LNCaP clone FGC (cell line): ENCODE measurements at regions not wholly inside any gene's neighbourhood (a gene's known extent, or its start where the extent isn't known, plus 50 kb on each side); places are given as distances from the start of the nearest gene placed in this dataset.

Source experiments
- DNase-seq: peaks from one replicate; pipeline ENCODE4 v3.0.0-alpha.2; 2011; ENCODE audit warnings: low read depth
- H3K4me3 ChIP-seq: 2 replicates; pipeline ENCODE4 v1.5.1; 2011; ENCODE audit warnings: mild to moderate bottlenecking, low read depth, low read length, control low read depth
- CTCF ChIP-seq: IDR thresholded peaks from 2 replicates; pipeline ENCODE4 v1.5.1; 2012; ENCODE audit warnings: mild to moderate bottlenecking; ENCODE audit not compliant: control insufficient read depth, insufficient read depth; ENCODE audit errors: extremely low read depth

GRCh38 chr17:33933576-33933975 lies 321.5 kb upstream of the CCL2 start:
- H3K4me3 ChIP-seq, result no peak overlapping the region
- no peak for DNase-seq
- TF ChIP-seq CTCF, result no peak

- no peak for TF ChIP-seq CTCF
- DNase-seq, result no peak
Measured at GRCh38 chr17:33934696-33935095, 320.4 kb upstream of the CCL2 start.

GRCh38 chr17:33935822-33936221 lies 319.3 kb upstream of the CCL2 start:
- DNase-seq, result no peak

More at GRCh38 chr17:33934696-33935095, 320.4 kb upstream of the CCL2 start:
- no peak overlapping the region for H3K4me3 ChIP-seq

GRCh38 chr17:33936764-33937163 lies 318.3 kb upstream of the CCL2 start:
- no peak for TF ChIP-seq CTCF
- DNase-seq, result no peak
- H3K4me3 ChIP-seq, result no peak overlapping the region

More at GRCh38 chr17:33935822-33936221, 319.3 kb upstream of the CCL2 start:
- H3K4me3 ChIP-seq, result no peak overlapping the region
- no peak for TF ChIP-seq CTCF

GRCh38 chr17:33939959-33940358 lies 315.1 kb upstream of the CCL2 start:
- H3K4me3 ChIP-seq, result no peak overlapping the region
- no peak for DNase-seq
- TF ChIP-seq CTCF, result no peak

- no peak overlapping the region for H3K4me3 ChIP-seq
- no peak for TF ChIP-seq CTCF
- no peak for DNase-seq
Measured at GRCh38 chr17:33940769-33941370, 314.2 kb upstream of the CCL2 start.

- no peak overlapping the region for H3K4me3 ChIP-seq
- TF ChIP-seq CTCF, result no peak
- no peak for DNase-seq
Measured at GRCh38 chr17:33941744-33942143, 313.3 kb upstream of the CCL2 start.
